ENCODE measurements at regions not wholly inside any gene's neighbourhood (a gene's known extent, or its start where the extent isn't known, plus 50 kb on each side); places are given as distances from the start of the nearest gene placed in this dataset.

GRCh38 chr6:168718821-168719475 lies 278.0 kb downstream of the SMOC2 start:
- TF ChIP-seq CTCF (IDR thresholded peaks at IDR 0.05), result no peak
- H3K4me1 Mint-ChIP-seq, result no peaks in the 10 kb centered on the region
- intact Hi-C loops (cut with micrococcal nuclease), result no loop called here
- ChIA-PET CTCF (no interaction called here), POLR2A (no interaction called here)
- H3K36me3 Mint-ChIP-seq (ENCODE audit: low read depth), result no peaks in the 10 kb centered on the region
- H3K27me3 Mint-ChIP-seq, result no peaks in the 10 kb centered on the region
- ATAC-seq (ENCODE audit: low read depth) (no peak), DNase-seq (no peak)
- H3K4me3 Mint-ChIP-seq, result no peak overlapping the region
- no peaks in the 10 kb centered on the region for H3K9me3 Mint-ChIP-seq
- no peak overlapping the region for H3K27ac Mint-ChIP-seq
